Suprapubic skin (tissue), 3 donors: ENCODE measurements at regions not wholly inside any gene's neighbourhood (a gene's known extent, or its start where the extent isn't known, plus 50 kb on each side); places are given as distances from the start of the nearest gene placed in this dataset.

ENCODE experiments used
- POLR2A ChIP-seq, 2 donors: fragments of 450-650 bp; IDR thresholded peaks; one replicate each; pipeline ENCODE4 v1.6.1; 2017; ENCODE audit warnings: antibody characterized with exemption in 2 of 2, mild to moderate bottlenecking in 2 of 2, moderate library complexity in 2 of 2
- TF ChIP-seq, protein P1 (sequence below), 2 donors: fragments of 200-600 bp in 1 of 2; fragments of 450-650 bp in 1 of 2; sonication (generic) in 1 of 2; IDR thresholded peaks; one replicate each; pipeline ENCODE4 v1.5.1; 2016 to 2019; ENCODE audit warnings: antibody characterized with exemption in 2 of 2, mild to moderate bottlenecking in 1 of 2, moderate library complexity in 1 of 2

DNA sequence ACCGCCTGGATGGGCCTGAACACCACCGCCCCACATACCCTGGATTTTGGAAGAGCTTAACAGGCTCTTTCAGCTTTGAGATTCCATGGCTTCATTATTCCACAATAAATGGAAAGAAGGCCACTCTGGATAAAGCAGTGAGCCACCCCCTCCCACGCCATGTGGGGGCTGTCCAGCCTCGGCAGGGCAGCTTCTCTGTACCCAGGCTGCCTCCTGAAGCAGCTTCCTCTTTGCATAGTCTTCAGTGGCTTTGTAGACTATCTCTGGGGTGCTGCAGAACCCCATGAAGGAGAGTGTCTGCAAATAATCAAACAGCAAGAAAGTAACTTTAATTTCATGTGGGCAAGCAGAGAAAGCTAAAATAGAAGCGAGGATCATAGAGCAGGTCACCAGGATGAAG lies 96.6 kb upstream of the NXT1 start:
- TF ChIP-seq, protein P1, sequence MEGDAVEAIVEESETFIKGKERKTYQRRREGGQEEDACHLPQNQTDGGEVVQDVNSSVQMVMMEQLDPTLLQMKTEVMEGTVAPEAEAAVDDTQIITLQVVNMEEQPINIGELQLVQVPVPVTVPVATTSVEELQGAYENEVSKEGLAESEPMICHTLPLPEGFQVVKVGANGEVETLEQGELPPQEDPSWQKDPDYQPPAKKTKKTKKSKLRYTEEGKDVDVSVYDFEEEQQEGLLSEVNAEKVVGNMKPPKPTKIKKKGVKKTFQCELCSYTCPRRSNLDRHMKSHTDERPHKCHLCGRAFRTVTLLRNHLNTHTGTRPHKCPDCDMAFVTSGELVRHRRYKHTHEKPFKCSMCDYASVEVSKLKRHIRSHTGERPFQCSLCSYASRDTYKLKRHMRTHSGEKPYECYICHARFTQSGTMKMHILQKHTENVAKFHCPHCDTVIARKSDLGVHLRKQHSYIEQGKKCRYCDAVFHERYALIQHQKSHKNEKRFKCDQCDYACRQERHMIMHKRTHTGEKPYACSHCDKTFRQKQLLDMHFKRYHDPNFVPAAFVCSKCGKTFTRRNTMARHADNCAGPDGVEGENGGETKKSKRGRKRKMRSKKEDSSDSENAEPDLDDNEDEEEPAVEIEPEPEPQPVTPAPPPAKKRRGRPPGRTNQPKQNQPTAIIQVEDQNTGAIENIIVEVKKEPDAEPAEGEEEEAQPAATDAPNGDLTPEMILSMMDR (IDR thresholded peaks at IDR 0.05) = no peak
- TF ChIP-seq POLR2A (IDR thresholded peaks at IDR 0.05) = no peak
